Epithelial cell of esophagus (primary cell): ENCODE measurements at regions not wholly inside any gene's neighbourhood (a gene's known extent, or its start where the extent isn't known, plus 50 kb on each side); places are given as distances from the start of the nearest gene placed in this dataset.

Experiments used
- DNase-seq: peaks from one replicate; pipeline ENCODE4 v3.0.0; 2010; ENCODE audit warnings: low read depth
- H3K4me3 ChIP-seq: 2 replicates; pipeline ENCODE4 v1.5.1; 2011; ENCODE audit warnings: mild to moderate bottlenecking, low read length, control low read depth
- CTCF ChIP-seq: IDR thresholded peaks from 2 replicates; pipeline ENCODE4 v1.5.1; 2011; ENCODE audit warnings: low read depth, mild to moderate bottlenecking, low read length, control low read depth, inconsistent platforms; ENCODE audit not compliant: insufficient read depth; ENCODE audit errors: missing control alignments

- no peak overlapping the region for H3K4me3 ChIP-seq
- no peak for DNase-seq
- no peak for TF ChIP-seq CTCF
These were observed 338.1 kb upstream of the SFSWAP start for GRCh38 chr12:131372706-131373195.

GRCh38 chr12:131375261-131375971 is 335.5 kb upstream of the SFSWAP start:
- no peak for DNase-seq
- no peak for TF ChIP-seq CTCF
- no peak overlapping the region for H3K4me3 ChIP-seq

- TF ChIP-seq CTCF = no peak
- no peak for DNase-seq
- no peak overlapping the region for H3K4me3 ChIP-seq
These were observed 334.9 kb upstream of the SFSWAP start for GRCh38 chr12:131375972-131376345.

GRCh38 chr12:131378176-131378842 is 332.6 kb upstream of the SFSWAP start:
- no peak for DNase-seq
- H3K4me3 ChIP-seq = no peak overlapping the region
- TF ChIP-seq CTCF = no peak

- DNase-seq = no peak
- TF ChIP-seq CTCF = no peak
- H3K4me3 ChIP-seq = no peak overlapping the region
These were observed 331.8 kb upstream of the SFSWAP start for GRCh38 chr12:131378861-131379665.

- no peak for TF ChIP-seq CTCF
- no peak overlapping the region for H3K4me3 ChIP-seq
- no peak for DNase-seq
These were observed 331.2 kb upstream of the SFSWAP start for GRCh38 chr12:131379738-131380137.
